BJ (cell line): ENCODE measurements at regions not wholly inside any gene's neighbourhood (a gene's known extent, or its start where the extent isn't known, plus 50 kb on each side); places are given as distances from the start of the nearest gene placed in this dataset.

Source experiments
- CTCF ChIA-PET: fragments of 350-600 bp; formaldehyde crosslinking; extraction: SDS; loops from one replicate; lab custom pipeline; 2021; ENCODE audit warnings: antibody characterized with exemption, inconsistent platforms; lab: Yijun Ruan, JAX
- POLR2A ChIA-PET: fragments of 300-600 bp; sonication (Branson Sonifier 250); formaldehyde crosslinking; extraction: SDS; loops from one replicate; lab custom pipeline; 2021; ENCODE audit warnings: antibody characterized with exemption; lab: Charles Lee
- DNase-seq: peaks from one replicate; pipeline ENCODE4 v3.0.0-alpha.2; 2011; ENCODE audit warnings: low read depth
- H3K27me3 ChIP-seq: 2 replicates; pipeline ENCODE4 v1.6.0; 2011; ENCODE audit warnings: low read length; ENCODE audit not compliant: control insufficient read depth, insufficient read depth
- H3K36me3 ChIP-seq: 2 replicates; pipeline ENCODE4 v1.5.1; 2011; ENCODE audit warnings: low read length; ENCODE audit not compliant: control insufficient read depth, insufficient read depth
- H3K4me3 ChIP-seq: 2 replicates; pipeline ENCODE4 v1.5.1; 2011; ENCODE audit warnings: low read depth, mild to moderate bottlenecking, control low read depth, low read length
- CTCF ChIP-seq: IDR thresholded peaks from 2 replicates; pipeline ENCODE4 v1.5.1; 2011; ENCODE audit warnings: low read depth, mild to moderate bottlenecking, control low read depth, inconsistent platforms, low read length, moderate library complexity; ENCODE audit not compliant: insufficient read depth

GRCh38 chr2:190596993-190597392 lies 51.9 kb upstream of the NAB1 start:
- POLR2A ChIA-PET, result no interaction called here
- CTCF ChIA-PET, result interaction anchor here (0.6 kb wide), 1 partner anchor 516 kb away, joined by 4 read pairs; no protein-coding TSS in a partner anchor

GRCh38 chr2:190598621-190599020 lies 50.3 kb upstream of the NAB1 start:
- Histone ChIP-seq H3K36me3 (no peaks in the 10 kb centered on the region), H3K4me3 (no peak overlapping the region), H3K27me3 (no peaks in the 10 kb centered on the region)
- TF ChIP-seq CTCF, result no peak
- CTCF ChIA-PET, result interaction anchor here (0.7 kb wide), 1 partner anchor 14 kb away, joined by 3 read pairs; no protein-coding TSS in a partner anchor
- POLR2A ChIA-PET, result no interaction called here
- DNase-seq, result no peak

More at GRCh38 chr2:190596993-190597392, 51.9 kb upstream of the NAB1 start:
- Histone ChIP-seq H3K27me3 (no peaks in the 10 kb centered on the region; the same call in 1 of the 2 replicates), H3K36me3 (no peaks in the 10 kb centered on the region), H3K4me3 (no peak overlapping the region)
- no peak for DNase-seq
- TF ChIP-seq CTCF, result no peak

DNA sequence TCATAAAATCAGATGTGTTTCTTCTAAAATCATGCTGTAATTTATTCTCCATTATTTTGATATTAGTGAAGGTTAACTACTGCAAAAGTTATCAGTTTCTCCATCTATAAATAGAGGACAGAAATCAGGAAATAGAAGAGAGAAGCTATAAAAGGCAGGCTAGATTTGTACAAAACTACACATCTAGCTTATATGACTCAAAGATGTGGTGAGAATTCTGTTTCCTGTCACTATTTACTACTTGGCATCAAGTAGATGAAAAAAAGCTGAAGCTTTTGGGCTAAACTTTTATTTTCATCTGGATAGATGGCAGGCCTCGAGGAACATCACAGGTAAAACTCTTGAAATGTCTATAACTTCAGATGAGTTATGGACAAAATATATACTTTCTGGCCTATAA lies 49.8 kb upstream of the NAB1 start:
- no peak overlapping the region for H3K4me3 ChIP-seq
- ChIA-PET CTCF (interaction anchor here (0.7 kb wide), 1 partner anchor 15 kb away, joined by 3 read pairs; no protein-coding TSS in a partner anchor), POLR2A (no interaction called here)
- no peaks in the 10 kb centered on the region for H3K27me3 ChIP-seq
- no peaks in the 10 kb centered on the region for H3K36me3 ChIP-seq
- no peak for DNase-seq
- no peak for TF ChIP-seq CTCF
